PC-3 (cell line): ENCODE measurements at regions not wholly inside any gene's neighbourhood (a gene's known extent, or its start where the extent isn't known, plus 50 kb on each side); places are given as distances from the start of the nearest gene placed in this dataset.

Experiments used
- CTCF ChIP-seq: fragments of 300-600 bp; sonication (generic); conservative IDR thresholded peaks from 2 replicates; pipeline ENCODE4 v1.5.1; 2017; ENCODE audit warnings: antibody characterized with exemption, low read depth, mild to moderate bottlenecking, low read length
- EZH2 ChIP-seq: fragments of 300-600 bp; sonication (generic); IDR thresholded peaks from one replicate; pipeline ENCODE4 v1.6.1; 2017; ENCODE audit warnings: antibody characterized with exemption, mild to moderate bottlenecking, low read length; ENCODE audit not compliant: unreplicated experiment
- EZH2phosphoT487 ChIP-seq: fragments of 300-600 bp; sonication (generic); IDR thresholded peaks from 2 replicates; pipeline ENCODE4 v1.6.1; 2018; ENCODE audit warnings: mild to moderate bottlenecking, antibody characterized with exemption, low read length, borderline replicate concordance

- TF ChIP-seq CTCF (no peak), EZH2 (no peak), EZH2phosphoT487 (no peak)
Measured at GRCh38 chr4:20122198-20122988, 129.3 kb upstream of the SLIT2 start.
